SK-N-SH (cell line): ENCODE measurements at regions not wholly inside any gene's neighbourhood (a gene's known extent, or its start where the extent isn't known, plus 50 kb on each side); places are given as distances from the start of the nearest gene placed in this dataset.

Experiments used
- CTCF ChIA-PET: fragments of 300-600, 350-600 bp; formaldehyde crosslinking; extraction: SDS; loops from one replicate; lab custom pipeline; 2021; lab: Yijun Ruan, JAX
- POLR2A ChIA-PET: fragments of 350-600 bp; sonication (Branson Sonifier 250); formaldehyde crosslinking; extraction: SDS; loops from one replicate; lab custom pipeline; 2020; ENCODE audit warnings: antibody characterized with exemption, inconsistent platforms; lab: Yijun Ruan, JAX
- DNase-seq: peaks from one replicate; pipeline ENCODE4 v3.0.0; 2012
- H2AFZ ChIP-seq: fragments of 200-600 bp; sonication (generic); 2 replicates; pipeline ENCODE4 v1.8.1; 2016; ENCODE audit warnings: antibody characterized with exemption, mild to moderate bottlenecking, low read depth
- H3F3A ChIP-seq: fragments of 200-600 bp; sonication (generic); replicated peaks from 2 replicates; pipeline ENCODE3; 2016; ENCODE audit warnings: antibody characterized with exemption, mild to moderate bottlenecking; ENCODE audit not compliant: insufficient read depth
- H3K27ac ChIP-seq, 2 experiments: fragments of 200-500 bp in 1 of 2; fragments of 200-600 bp in 1 of 2; sonication (Bioruptor generic) in 1 of 2; sonication (generic), shearing (Covaris generic) in 1 of 2; 2 replicates each; pipeline versions ENCODE4 v1.5.1 to v1.6.1; 2014 to 2016; ENCODE audit warnings: low read depth in 2 of 2, inconsistent platforms in 1 of 2, low read length in 1 of 2, mild to moderate bottlenecking in 1 of 2, mixed read lengths in 1 of 2
- H3K27me3 ChIP-seq: fragments of 200-600 bp; sonication (generic), shearing (Covaris generic); 2 replicates; pipeline ENCODE4 v1.6.1; 2016; ENCODE audit warnings: mixed run types; ENCODE audit not compliant: insufficient read depth
- H3K36me3 ChIP-seq, 2 experiments: fragments of 200-500 bp in 1 of 2; fragments of 200-600 bp in 1 of 2; sonication (Bioruptor generic) in 1 of 2; sonication (generic) in 1 of 2; replicated peaks in 1 of 2; 2 replicates each; pipeline versions ENCODE3 to v1.5.1; 2014 to 2016; ENCODE audit warnings: low read length in 1 of 2, mild to moderate bottlenecking in 1 of 2; ENCODE audit not compliant: insufficient read depth in 2 of 2, control insufficient read depth in 1 of 2
- H3K4me1 ChIP-seq, 2 experiments: fragments of 200-500 bp in 1 of 2; fragments of 200-600 bp in 1 of 2; sonication (Bioruptor generic) in 1 of 2; sonication (generic), shearing (Covaris generic) in 1 of 2; 2 replicates each; pipeline versions ENCODE4 v1.5.1 to v1.6.1; 2014 to 2016; ENCODE audit warnings: low read depth in 1 of 2, low read length in 1 of 2, mixed run types in 1 of 2; ENCODE audit not compliant: insufficient read depth in 2 of 2, control insufficient read depth in 1 of 2
- H3K4me2 ChIP-seq: fragments of 200-600 bp; sonication (generic), shearing (Covaris generic); 2 replicates; pipeline ENCODE4 v1.6.1; 2017; ENCODE audit warnings: mixed run types
- H3K4me3 ChIP-seq, 2 experiments: fragments of 200-500 bp in 1 of 2; fragments of 200-600 bp in 1 of 2; sonication (Bioruptor generic) in 1 of 2; sonication (generic), shearing (Covaris generic) in 1 of 2; 2 replicates each; pipeline versions ENCODE4 v1.5.1 to v1.8.1; 2014 to 2016; ENCODE audit warnings: low read depth in 2 of 2, inconsistent platforms in 1 of 2, low read length in 1 of 2, mild to moderate bottlenecking in 1 of 2, mixed read lengths in 1 of 2, moderate library complexity in 1 of 2
- H3K79me2 ChIP-seq: fragments of 200-600 bp; sonication (generic); 2 replicates; pipeline ENCODE4 v1.8.1; 2017; ENCODE audit warnings: mild to moderate bottlenecking; ENCODE audit not compliant: insufficient read depth
- H3K9ac ChIP-seq: fragments of 200-600 bp; sonication (generic); 2 replicates; pipeline ENCODE4 v1.6.1; 2017; ENCODE audit warnings: mixed run types
- H3K9me2 ChIP-seq: fragments of 200-600 bp; sonication (generic); 2 replicates; pipeline ENCODE4 v1.6.1; 2017; ENCODE audit warnings: mixed run types
- H3K9me3 ChIP-seq: fragments of 200-600 bp; sonication (generic); 2 replicates; pipeline ENCODE4 v1.6.1; 2017; ENCODE audit warnings: mixed run types, mild to moderate bottlenecking, moderate library complexity
- H4K20me1 ChIP-seq: fragments of 200-600 bp; sonication (generic); 2 replicates; pipeline ENCODE4 v1.6.1; 2017; ENCODE audit warnings: mild to moderate bottlenecking, mixed run types; ENCODE audit not compliant: insufficient read depth
- CHD2 ChIP-seq: fragments of 150-350 bp; IDR thresholded peaks from 2 replicates; pipeline ENCODE4 v1.6.1; 2018; ENCODE audit warnings: low read length; ENCODE audit not compliant: partially characterized antibody
- ELF1 ChIP-seq: IDR thresholded peaks from 2 replicates; pipeline ENCODE4 v1.4.0; 2012
- FOXM1 ChIP-seq: IDR thresholded peaks from 2 replicates; pipeline ENCODE4 v1.4.0; 2012; ENCODE audit warnings: low read depth, mild to moderate bottlenecking
- GABPA ChIP-seq: IDR thresholded peaks from 2 replicates; pipeline ENCODE4 v1.4.0; 2012; ENCODE audit warnings: low read depth, mild to moderate bottlenecking
- GATA2 ChIP-seq: sonication (generic); formaldehyde crosslinking; IDR thresholded peaks from 2 replicates; pipeline ENCODE4 v1.5.0; 2020; ENCODE audit warnings: mild to moderate bottlenecking, missing genetic modification reagents
- NRF1 ChIP-seq: IDR thresholded peaks from 2 replicates; pipeline ENCODE4 v1.6.1; 2012; ENCODE audit warnings: low read depth, mild to moderate bottlenecking, low read length
- RFX5 ChIP-seq: IDR thresholded peaks from 2 replicates; pipeline ENCODE4 v1.6.1; 2012; ENCODE audit warnings: mild to moderate bottlenecking, improper control_type of control experiment, low read length
- RXRA ChIP-seq: IDR thresholded peaks from 2 replicates; pipeline ENCODE4 v1.4.0; 2012; ENCODE audit warnings: low read depth, mild to moderate bottlenecking, borderline replicate concordance
- SIN3A ChIP-seq: IDR thresholded peaks from 2 replicates; pipeline ENCODE4 v1.6.1; 2012; ENCODE audit warnings: low read depth, mild to moderate bottlenecking, low read length, moderate library complexity, borderline replicate concordance
- YY1 ChIP-seq: IDR thresholded peaks from 2 replicates; pipeline ENCODE4 v1.4.0; 2012; ENCODE audit warnings: low read depth, mild to moderate bottlenecking
- WGBS: methylation state at CpG from one replicate; pipeline ENCODE4 v1.1.6; 2017; ENCODE audit warnings: low lambda C conversion rate; 5-methylcytosine and 5-hydroxymethylcytosine counted together
- TF ChIP-seq, protein P1 (sequence below): IDR thresholded peaks from 2 replicates; pipeline ENCODE4 v1.4.0; 2012; ENCODE audit warnings: low read depth, borderline replicate concordance
- TF ChIP-seq, protein P2 (sequence below): IDR thresholded peaks from 2 replicates; pipeline ENCODE4 v1.6.1; 2012; ENCODE audit warnings: mild to moderate bottlenecking, low read depth, low read length, moderate library complexity
- TF ChIP-seq, protein P3 (sequence below): fragments of 200-600 bp; sonication (generic); IDR thresholded peaks from 2 replicates; pipeline ENCODE4 v1.6.1; 2017; ENCODE audit warnings: antibody characterized with exemption, mild to moderate bottlenecking, moderate library complexity
- TF ChIP-seq, protein P4 (sequence below): fragments of 150-350 bp; IDR thresholded peaks from 2 replicates; pipeline ENCODE4 v1.6.1; 2017; ENCODE audit warnings: antibody characterized with exemption, low read length, low read depth, borderline replicate concordance

DNA sequence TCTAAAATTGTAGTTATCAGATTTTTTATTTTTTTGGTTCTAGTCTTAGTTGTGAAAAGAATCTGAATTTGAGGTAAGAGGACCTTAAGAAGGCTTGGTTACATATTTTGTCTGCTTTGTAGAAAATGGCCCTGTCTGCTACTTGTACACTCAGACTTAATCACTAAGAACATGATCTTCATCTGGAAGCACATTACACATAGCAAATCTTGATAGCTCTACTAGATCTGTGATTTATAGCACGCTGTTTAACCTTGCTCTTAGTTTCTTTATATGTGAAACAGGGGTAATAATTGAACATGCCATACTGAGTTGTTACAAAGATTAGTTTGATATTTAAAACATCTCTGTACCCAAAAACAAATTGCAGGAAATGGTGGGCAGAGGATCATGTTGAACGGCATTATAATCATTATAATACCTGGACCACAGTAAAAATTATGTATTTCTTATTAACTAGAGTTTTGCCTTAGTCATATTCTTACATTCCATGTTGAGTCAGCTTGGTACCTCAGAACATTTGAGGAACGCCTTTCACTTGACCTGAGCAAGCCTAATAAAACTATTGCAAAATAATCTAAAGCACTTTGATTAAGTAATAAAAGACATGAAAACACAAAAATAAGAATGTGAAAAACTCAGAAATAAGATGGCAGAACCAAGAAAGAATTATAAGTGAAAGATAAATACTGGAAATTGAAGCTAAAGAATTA is 738.0 kb upstream of the AADAT start:
- CTCF ChIA-PET = no interaction called here
- no peaks in the 10 kb centered on the region for H3F3A ChIP-seq
- 42% methylated on average over 3 of the region's 3 CpGs for WGBS
- H3K4me1 ChIP-seq = no peaks in the 10 kb centered on the region
- H3K79me2 ChIP-seq = no peaks in the 10 kb centered on the region
- no peak for DNase-seq
- H3K9ac ChIP-seq = no peak overlapping the region
- H4K20me1 ChIP-seq = no peaks in the 10 kb centered on the region
- H2AFZ ChIP-seq = no peak overlapping the region
- no peak overlapping the region for H3K4me3 ChIP-seq
- H3K9me3 ChIP-seq = no peaks in the 10 kb centered on the region
- H3K9me2 ChIP-seq = no peaks in the 10 kb centered on the region
- POLR2A ChIA-PET = no interaction called here
- no peaks in the 10 kb centered on the region for H3K36me3 ChIP-seq
- H3K4me2 ChIP-seq = no peak overlapping the region
- TF ChIP-seq RXRA = no peak
- no peak for TF ChIP-seq ELF1
- TF ChIP-seq, protein P1, sequence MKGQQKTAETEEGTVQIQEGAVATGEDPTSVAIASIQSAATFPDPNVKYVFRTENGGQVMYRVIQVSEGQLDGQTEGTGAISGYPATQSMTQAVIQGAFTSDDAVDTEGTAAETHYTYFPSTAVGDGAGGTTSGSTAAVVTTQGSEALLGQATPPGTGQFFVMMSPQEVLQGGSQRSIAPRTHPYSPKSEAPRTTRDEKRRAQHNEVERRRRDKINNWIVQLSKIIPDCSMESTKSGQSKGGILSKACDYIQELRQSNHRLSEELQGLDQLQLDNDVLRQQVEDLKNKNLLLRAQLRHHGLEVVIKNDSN = no peak
- TF ChIP-seq, protein P2, sequence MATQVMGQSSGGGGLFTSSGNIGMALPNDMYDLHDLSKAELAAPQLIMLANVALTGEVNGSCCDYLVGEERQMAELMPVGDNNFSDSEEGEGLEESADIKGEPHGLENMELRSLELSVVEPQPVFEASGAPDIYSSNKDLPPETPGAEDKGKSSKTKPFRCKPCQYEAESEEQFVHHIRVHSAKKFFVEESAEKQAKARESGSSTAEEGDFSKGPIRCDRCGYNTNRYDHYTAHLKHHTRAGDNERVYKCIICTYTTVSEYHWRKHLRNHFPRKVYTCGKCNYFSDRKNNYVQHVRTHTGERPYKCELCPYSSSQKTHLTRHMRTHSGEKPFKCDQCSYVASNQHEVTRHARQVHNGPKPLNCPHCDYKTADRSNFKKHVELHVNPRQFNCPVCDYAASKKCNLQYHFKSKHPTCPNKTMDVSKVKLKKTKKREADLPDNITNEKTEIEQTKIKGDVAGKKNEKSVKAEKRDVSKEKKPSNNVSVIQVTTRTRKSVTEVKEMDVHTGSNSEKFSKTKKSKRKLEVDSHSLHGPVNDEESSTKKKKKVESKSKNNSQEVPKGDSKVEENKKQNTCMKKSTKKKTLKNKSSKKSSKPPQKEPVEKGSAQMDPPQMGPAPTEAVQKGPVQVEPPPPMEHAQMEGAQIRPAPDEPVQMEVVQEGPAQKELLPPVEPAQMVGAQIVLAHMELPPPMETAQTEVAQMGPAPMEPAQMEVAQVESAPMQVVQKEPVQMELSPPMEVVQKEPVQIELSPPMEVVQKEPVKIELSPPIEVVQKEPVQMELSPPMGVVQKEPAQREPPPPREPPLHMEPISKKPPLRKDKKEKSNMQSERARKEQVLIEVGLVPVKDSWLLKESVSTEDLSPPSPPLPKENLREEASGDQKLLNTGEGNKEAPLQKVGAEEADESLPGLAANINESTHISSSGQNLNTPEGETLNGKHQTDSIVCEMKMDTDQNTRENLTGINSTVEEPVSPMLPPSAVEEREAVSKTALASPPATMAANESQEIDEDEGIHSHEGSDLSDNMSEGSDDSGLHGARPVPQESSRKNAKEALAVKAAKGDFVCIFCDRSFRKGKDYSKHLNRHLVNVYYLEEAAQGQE = no peak
- no peak for TF ChIP-seq GABPA
- no peak for TF ChIP-seq NRF1
- TF ChIP-seq GATA2 (CRISPR knock-in tag) = no peak
- TF ChIP-seq CHD2 = no peak
- TF ChIP-seq FOXM1 = no peak
- H3K27me3 ChIP-seq = no peaks in the 10 kb centered on the region
- H3K27ac ChIP-seq = no peak overlapping the region

DNA sequence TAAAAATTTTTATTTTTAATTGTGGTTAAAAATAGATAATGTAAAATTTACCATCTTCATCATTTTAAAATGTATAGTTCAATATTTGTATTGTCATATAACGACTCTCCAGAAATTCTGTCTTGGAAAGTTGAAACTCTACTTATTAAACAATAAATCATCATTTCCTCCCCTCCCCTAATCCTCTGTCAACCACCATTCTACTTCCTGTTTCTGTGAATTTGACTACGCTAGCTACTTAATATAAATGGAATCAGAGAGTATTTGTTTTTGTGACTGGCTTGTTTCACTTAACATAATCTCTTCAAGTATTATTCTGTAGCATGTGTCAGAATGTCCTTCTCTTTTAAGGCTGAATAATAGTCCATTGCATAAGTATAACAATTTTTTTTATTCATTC is 729.0 kb upstream of the AADAT start:
- H4K20me1 ChIP-seq = no peaks in the 10 kb centered on the region

More for the DNA sequence above, 729.0 kb upstream of the AADAT start:
- no peak overlapping the region for H3K4me3 ChIP-seq
- TF ChIP-seq CHD2 = no peak
- TF ChIP-seq NRF1 = no peak
- no peak for TF ChIP-seq YY1
- no peak for TF ChIP-seq RFX5
- no peak for TF ChIP-seq SIN3A
- TF ChIP-seq, protein P3, sequence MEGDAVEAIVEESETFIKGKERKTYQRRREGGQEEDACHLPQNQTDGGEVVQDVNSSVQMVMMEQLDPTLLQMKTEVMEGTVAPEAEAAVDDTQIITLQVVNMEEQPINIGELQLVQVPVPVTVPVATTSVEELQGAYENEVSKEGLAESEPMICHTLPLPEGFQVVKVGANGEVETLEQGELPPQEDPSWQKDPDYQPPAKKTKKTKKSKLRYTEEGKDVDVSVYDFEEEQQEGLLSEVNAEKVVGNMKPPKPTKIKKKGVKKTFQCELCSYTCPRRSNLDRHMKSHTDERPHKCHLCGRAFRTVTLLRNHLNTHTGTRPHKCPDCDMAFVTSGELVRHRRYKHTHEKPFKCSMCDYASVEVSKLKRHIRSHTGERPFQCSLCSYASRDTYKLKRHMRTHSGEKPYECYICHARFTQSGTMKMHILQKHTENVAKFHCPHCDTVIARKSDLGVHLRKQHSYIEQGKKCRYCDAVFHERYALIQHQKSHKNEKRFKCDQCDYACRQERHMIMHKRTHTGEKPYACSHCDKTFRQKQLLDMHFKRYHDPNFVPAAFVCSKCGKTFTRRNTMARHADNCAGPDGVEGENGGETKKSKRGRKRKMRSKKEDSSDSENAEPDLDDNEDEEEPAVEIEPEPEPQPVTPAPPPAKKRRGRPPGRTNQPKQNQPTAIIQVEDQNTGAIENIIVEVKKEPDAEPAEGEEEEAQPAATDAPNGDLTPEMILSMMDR = no peak
- TF ChIP-seq, protein P1 = no peak
- no peak for TF ChIP-seq ELF1
- no peak for TF ChIP-seq FOXM1
- TF ChIP-seq, protein P4, sequence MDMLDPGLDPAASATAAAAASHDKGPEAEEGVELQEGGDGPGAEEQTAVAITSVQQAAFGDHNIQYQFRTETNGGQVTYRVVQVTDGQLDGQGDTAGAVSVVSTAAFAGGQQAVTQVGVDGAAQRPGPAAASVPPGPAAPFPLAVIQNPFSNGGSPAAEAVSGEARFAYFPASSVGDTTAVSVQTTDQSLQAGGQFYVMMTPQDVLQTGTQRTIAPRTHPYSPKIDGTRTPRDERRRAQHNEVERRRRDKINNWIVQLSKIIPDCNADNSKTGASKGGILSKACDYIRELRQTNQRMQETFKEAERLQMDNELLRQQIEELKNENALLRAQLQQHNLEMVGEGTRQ = no peak
- TF ChIP-seq, all 33 proteins: peak for 0
- no peak for DNase-seq
- ChIA-PET POLR2A (no interaction called here), CTCF (no interaction called here)
- Histone ChIP-seq H3K79me2 (no peaks in the 10 kb centered on the region), H3K27me3 (no peaks in the 10 kb centered on the region), H3K27ac (no peak overlapping the region), H3K4me1 (no peaks in the 10 kb centered on the region), H3F3A (no peaks in the 10 kb centered on the region), H3K4me2 (no peak overlapping the region), H2AFZ (no peak overlapping the region), H3K36me3 (no peaks in the 10 kb centered on the region), H3K9ac (no peak overlapping the region), H3K9me3 (no peaks in the 10 kb centered on the region), H3K9me2 (no peaks in the 10 kb centered on the region)
- WGBS = 31% methylated on average over 2 of the region's 2 CpGs
